ENCODE measurements at regions not wholly inside any gene's neighbourhood (a gene's known extent, or its start where the extent isn't known, plus 50 kb on each side); places are given as distances from the start of the nearest gene placed in this dataset.
"Not testable (repeated sequence)": the region's sequence is repeated elsewhere in the genome, so short reads cannot be mapped to it uniquely, and the experiment has no call there.

GRCh38 chr10:4226941-4227540 is 442.0 kb upstream of the KLF6 start:
- Histone ChIP-seq H2AFZ (no peak overlapping the region), H3K27ac (no peak overlapping the region), H3K27me3 (ENCODE audit: insufficient read depth, low read depth) (no peaks in the 10 kb centered on the region), H3K9me3 (ENCODE audit: insufficient read depth, low read depth) (no peaks in the 10 kb centered on the region), H3K9me2 (ENCODE audit: insufficient read depth) (no peaks in the 10 kb centered on the region), H3K4me3 (no peak overlapping the region), H3K36me3 (ENCODE audit: low read depth) (no peaks in the 10 kb centered on the region), H4K20me1 (ENCODE audit: insufficient read depth) (no peaks in the 10 kb centered on the region), H3K79me2 (ENCODE audit: low read depth) (no peaks in the 10 kb centered on the region), H3F3A (ENCODE audit: insufficient read depth, low read depth) (no peaks in the 10 kb centered on the region), H3K4me1 (replicated peaks; ENCODE audit: insufficient read depth) (no peaks in the 10 kb centered on the region), H3K4me2 (no peak overlapping the region)
- ChIA-PET POLR2A (ENCODE audit: unreplicated experiment) (no interaction called here), CTCF (no interaction called here)
- TF ChIP-seq EZH2 (IDR thresholded peaks at IDR 0.05; ENCODE audit: low read depth) (no peak), CTCF (conservative IDR thresholded peaks at IDR 0.05) (no peak)
- DNase-seq = no peak
- no TSS peak for BruUV-seq (replicated peaks)
- intact Hi-C loops (cut with micrococcal nuclease; ENCODE audit: unreplicated experiment) = no loop called here

DNA sequence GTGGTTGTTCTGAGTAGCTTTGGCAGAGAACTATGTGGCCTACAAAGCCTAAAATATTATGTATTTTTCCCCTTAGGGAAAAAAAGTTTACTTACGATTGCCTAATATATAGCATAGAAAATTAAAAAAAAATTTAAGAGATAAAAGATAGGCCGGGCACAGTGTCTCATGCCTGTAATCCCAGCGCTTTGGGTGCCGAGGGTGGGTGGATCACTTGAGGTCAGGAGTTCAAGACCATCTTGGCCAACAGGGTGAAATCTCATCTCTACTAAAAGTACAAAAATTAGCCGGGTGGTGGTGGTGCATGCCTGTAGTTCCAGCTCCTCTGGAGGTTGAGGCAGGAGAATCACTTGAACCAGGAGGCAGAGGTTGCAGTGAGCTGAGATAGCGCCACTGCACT is 439.2 kb upstream of the KLF6 start:
- Histone ChIP-seq H3K79me2 (ENCODE audit: low read depth) (no peaks in the 10 kb centered on the region), H3F3A (ENCODE audit: insufficient read depth, low read depth) (no peaks in the 10 kb centered on the region), H3K27me3 (ENCODE audit: insufficient read depth, low read depth) (no peaks in the 10 kb centered on the region), H3K36me3 (ENCODE audit: low read depth) (no peaks in the 10 kb centered on the region), H3K9me3 (ENCODE audit: insufficient read depth, low read depth) (no peaks in the 10 kb centered on the region), H3K27ac (no peak overlapping the region), H3K4me2 (no peak overlapping the region), H4K20me1 (ENCODE audit: insufficient read depth) (no peaks in the 10 kb centered on the region), H3K9me2 (ENCODE audit: insufficient read depth) (no peaks in the 10 kb centered on the region), H3K4me3 (no peak overlapping the region), H3K4me1 (replicated peaks; ENCODE audit: insufficient read depth) (no peaks in the 10 kb centered on the region), H2AFZ (no peak overlapping the region)
- intact Hi-C loops (cut with micrococcal nuclease; ENCODE audit: unreplicated experiment) = no loop called here
- POLR2A ChIA-PET (ENCODE audit: unreplicated experiment) = no interaction called here
- DNase-seq = no peak
- no TSS peak for BruUV-seq (replicated peaks)
- TF ChIP-seq EZH2 (IDR thresholded peaks at IDR 0.05; ENCODE audit: low read depth) = no peak
- no peak for TF ChIP-seq CTCF (conservative IDR thresholded peaks at IDR 0.05)
- CTCF ChIA-PET = no interaction called here

GRCh38 chr10:4221310-4221709 is 436.3 kb upstream of the KLF6 start:
- not testable (repeated sequence) for BruUV-seq (replicated peaks)

DNA sequence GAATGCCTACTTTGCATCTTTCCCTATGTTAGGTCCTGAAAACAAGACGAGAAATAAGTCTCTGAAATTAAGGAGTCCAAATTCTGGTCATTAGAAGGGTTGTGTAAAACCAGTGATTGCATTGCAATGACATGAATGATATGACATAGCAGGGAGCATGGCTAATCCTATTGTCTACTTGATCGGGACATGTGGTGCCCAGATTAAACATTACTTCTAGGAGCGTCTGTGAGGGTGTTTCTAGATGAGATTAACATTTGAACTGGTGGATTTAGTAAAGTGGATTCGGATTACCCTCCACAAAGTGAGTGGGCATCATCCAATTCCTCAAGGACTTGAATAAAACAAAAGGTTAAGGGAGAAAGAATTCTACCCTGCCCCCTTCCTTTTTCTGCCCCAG is 434.9 kb upstream of the KLF6 start:
- H2AFZ ChIP-seq = no peak overlapping the region
- BruUV-seq (replicated peaks) = no TSS peak
- intact Hi-C loops (cut with micrococcal nuclease; ENCODE audit: unreplicated experiment) = no loop called here
- DNase-seq = no peak
- H3K27me3 ChIP-seq (ENCODE audit: insufficient read depth, low read depth) = no peaks in the 10 kb centered on the region
- no peak overlapping the region for H3K4me3 ChIP-seq
- TF ChIP-seq CTCF (conservative IDR thresholded peaks at IDR 0.05) (no peak), EZH2 (IDR thresholded peaks at IDR 0.05; ENCODE audit: low read depth) (no peak)
- no peak overlapping the region for H3K4me2 ChIP-seq
- H3K27ac ChIP-seq = no peak overlapping the region
- no peaks in the 10 kb centered on the region for H4K20me1 ChIP-seq (ENCODE audit: insufficient read depth)
- CTCF ChIA-PET = no interaction called here
- POLR2A ChIA-PET (ENCODE audit: unreplicated experiment) = no interaction called here
- no peaks in the 10 kb centered on the region for H3K4me1 ChIP-seq (replicated peaks; ENCODE audit: insufficient read depth)
- H3K36me3 ChIP-seq (ENCODE audit: low read depth) = no peaks in the 10 kb centered on the region
- no peaks in the 10 kb centered on the region for H3F3A ChIP-seq (ENCODE audit: insufficient read depth, low read depth)
- H3K79me2 ChIP-seq (ENCODE audit: low read depth) = no peaks in the 10 kb centered on the region
- no peaks in the 10 kb centered on the region for H3K9me3 ChIP-seq (ENCODE audit: insufficient read depth, low read depth)
- H3K9me2 ChIP-seq (ENCODE audit: insufficient read depth) = no peaks in the 10 kb centered on the region

More at GRCh38 chr10:4221310-4221709, 436.3 kb upstream of the KLF6 start:
- H3K36me3 ChIP-seq (ENCODE audit: low read depth); H3F3A ChIP-seq (ENCODE audit: insufficient read depth, low read depth); H3K79me2 ChIP-seq (ENCODE audit: low read depth); H3K4me3 ChIP-seq; H2AFZ ChIP-seq; H3K9me3 ChIP-seq (ENCODE audit: insufficient read depth, low read depth); H3K27me3 ChIP-seq (ENCODE audit: insufficient read depth, low read depth); H4K20me1 ChIP-seq (ENCODE audit: insufficient read depth); DNase-seq; H3K4me1 ChIP-seq (replicated peaks; ENCODE audit: insufficient read depth); POLR2A ChIA-PET (ENCODE audit: unreplicated experiment); H3K27ac ChIP-seq; intact Hi-C loops (cut with micrococcal nuclease; ENCODE audit: unreplicated experiment); CTCF ChIA-PET; H3K9me2 ChIP-seq (ENCODE audit: insufficient read depth); H3K4me2 ChIP-seq: not testable (repeated sequence)
